HG03095 (cell line): ENCODE measurements at regions not wholly inside any gene's neighbourhood (a gene's known extent, or its start where the extent isn't known, plus 50 kb on each side); places are given as distances from the start of the nearest gene placed in this dataset.

Source experiments
- ATAC-seq: cut with Tn5 transposase; IDR thresholded peaks from one replicate; pipeline ENCODE4 v1.9.1; 2021; ENCODE audit warnings: moderate library complexity; ENCODE audit not compliant: unreplicated experiment

- ATAC-seq: no peak
These were observed 167.6 kb downstream of the LINC00237 start for GRCh38 chr20:20938599-20938998.

DNA sequence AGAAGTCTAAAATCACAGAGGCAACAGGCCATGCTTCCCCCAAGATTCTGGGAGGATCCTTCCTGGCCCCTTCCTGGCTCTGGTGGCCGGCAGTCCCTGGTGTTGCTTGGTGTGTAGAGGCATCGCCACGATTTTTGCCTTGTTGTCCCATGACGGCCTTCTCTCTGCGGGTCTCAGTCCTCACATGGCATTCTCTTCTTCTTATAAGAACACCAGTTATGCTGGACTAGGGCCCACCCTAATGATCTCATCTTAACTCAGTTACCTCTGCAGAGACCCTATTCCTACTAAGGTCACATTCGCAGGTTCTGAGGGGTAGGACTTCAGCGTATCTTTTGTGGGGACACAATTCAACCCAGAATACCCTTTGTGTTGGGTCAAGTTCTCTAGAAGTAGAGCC is 168.0 kb downstream of the LINC00237 start:
- ATAC-seq: no peak

DNA sequence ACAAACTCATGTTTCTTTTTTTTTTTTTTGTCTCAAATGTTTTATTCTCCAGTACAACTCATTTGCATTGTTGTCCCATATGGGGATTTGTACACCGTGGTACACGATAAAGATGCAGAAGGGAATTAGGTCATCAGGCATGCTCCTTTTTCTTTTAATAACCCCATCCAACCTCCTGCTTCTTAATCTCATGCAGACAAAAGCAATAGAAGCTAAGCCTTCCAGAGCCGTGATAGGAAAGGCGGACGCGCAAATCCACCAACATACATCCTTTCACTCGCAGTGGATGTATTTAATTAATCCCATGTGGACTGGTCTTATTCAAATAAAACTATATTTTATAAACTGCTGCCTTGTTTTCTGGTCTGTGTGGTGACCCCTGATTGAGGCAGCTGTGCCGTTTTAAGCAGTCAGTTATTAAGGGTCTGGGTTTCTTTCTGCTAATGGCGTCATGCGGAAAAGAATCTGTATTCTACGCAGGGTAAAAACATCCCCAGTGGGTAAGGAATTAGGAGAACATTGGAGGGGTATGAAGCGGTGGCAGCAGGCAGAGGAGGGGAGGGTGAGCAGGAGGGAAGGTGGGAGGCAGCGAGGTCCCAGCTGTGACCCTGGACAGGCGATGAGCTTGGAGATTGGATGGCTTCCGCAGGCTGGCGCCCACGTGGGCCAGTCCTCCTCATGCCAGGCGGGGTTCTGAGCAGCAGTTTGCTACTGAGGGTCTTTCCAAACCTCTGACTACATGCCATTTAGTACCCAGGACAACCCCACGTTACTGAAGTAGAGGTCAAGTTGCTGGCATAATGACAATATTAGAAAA is 172.8 kb downstream of the LINC00237 start:
- ATAC-seq: no peak

GRCh38 chr20:20932156-20932555 is 174.0 kb downstream of the LINC00237 start:
- ATAC-seq: no peak

- ATAC-seq: no peak
These were observed 174.5 kb downstream of the LINC00237 start for GRCh38 chr20:20931632-20932031.

DNA sequence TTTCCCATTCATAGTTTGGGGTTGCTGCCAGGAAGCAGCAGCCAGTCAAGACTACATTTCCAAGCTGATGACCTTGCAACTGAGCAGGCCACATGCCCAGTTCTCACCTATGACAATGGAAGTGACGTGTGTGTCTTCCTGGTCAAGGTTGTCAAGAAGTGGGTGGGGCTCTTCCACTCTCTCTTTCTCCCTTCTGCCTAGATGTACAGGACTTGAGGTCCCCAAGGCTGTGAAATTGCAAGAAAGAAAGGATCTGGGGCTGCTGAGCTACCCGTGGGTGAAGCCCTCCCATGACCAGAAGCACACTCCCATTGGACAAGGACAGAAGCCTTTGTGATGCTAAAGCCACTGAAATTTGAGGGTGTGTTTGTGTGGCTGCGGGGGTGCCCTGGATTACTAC is 175.1 kb downstream of the LINC00237 start:
- no peak for ATAC-seq

DNA sequence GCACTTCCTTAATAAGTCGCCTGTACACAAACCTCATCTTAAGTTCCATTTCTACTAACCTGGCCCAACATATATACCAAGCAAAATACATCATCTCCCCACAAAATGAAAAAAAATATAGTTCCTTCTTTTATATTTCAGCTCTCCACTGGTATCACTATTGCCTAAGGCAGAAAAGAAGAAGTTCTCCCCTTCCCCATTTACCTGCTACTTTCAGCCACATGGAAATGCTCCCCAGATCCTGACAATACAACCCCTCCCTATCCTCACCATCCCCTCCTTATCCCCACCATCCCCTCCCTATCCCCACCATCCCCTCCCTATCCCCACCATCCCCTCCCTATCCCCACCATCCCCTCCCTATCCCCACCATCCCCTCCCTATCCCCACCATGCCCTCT is 175.7 kb downstream of the LINC00237 start:
- ATAC-seq: no peak

DNA sequence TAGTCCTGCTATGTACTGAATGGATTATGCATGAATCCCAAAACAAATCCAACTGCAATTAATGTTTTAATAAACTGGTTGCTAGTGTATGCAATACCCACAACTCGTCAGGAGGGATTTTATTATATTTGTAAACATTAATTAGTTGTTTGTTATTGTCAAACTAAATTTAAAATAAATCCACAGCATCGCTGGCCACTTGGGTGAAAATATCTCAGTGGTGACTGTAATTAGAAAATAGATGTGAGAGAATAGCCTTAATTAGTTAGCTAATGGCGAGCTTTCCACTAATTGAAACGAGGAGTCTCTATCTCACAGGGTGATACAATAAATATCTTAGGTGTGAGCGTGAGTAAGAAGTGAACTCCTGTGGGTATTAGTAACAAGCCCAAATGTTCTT is 176.8 kb downstream of the LINC00237 start:
- ATAC-seq: no peak

- ATAC-seq: no peak
These were observed 179.8 kb downstream of the LINC00237 start for GRCh38 chr20:20926222-20926905.

DNA sequence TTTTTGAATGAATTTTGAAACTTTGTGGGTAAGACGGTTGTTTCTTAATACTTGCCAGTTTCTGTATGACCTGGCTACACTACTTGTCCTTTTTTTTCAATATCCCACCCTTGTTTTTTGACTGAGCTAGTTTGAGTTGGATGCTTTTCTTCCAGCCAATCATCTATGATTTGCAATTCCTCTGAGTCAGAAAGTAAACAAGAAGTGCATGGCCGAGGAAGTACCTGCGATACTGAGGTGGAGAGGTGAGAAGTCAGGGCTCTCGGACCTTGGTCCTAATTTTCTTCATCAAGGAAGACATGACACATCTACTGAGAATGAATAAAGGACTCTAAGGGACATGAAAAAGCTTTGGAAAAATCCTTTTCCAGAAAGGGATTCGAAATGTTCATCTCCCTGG is 185.7 kb downstream of the LINC00237 start:
- no peak for ATAC-seq

DNA sequence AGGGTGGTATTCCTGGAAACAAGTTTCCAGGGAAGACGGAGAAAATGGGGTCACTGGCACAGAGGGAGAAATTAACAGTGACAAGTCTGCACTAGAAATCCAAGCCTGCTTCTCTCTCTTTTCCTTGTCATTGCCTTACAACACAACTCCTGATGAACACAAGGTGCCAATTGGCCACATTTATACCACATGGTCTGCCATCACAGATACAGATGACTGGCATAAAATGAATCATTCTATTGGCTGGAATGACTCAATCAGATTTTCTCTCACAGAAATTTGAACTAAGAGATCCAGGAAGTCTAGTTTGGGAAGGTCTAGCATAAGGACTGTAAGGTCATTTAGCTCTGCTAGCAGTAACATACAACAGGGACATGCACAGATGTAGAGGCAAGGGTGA is 190.3 kb downstream of the LINC00237 start:
- no peak for ATAC-seq

DNA sequence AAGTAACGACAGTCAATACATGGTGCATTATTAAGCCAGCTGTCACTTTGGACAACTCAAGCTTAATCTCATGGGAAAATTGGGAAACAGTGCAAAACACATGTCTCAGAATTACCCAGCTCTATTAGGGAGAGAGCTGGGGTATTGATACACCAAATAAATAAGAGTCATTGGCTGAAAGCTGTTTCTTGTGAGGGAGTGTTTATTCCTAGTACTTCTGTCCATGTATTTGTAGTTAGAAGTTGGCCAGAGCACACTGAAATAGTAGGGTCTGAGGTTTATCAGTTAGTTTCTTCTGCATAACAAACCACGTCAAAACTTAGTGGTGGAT is 192.0 kb upstream of the RALGAPA2 start:
- no peak for ATAC-seq

GRCh38 chr20:20903773-20904500 is 191.5 kb upstream of the RALGAPA2 start:
- no peak for ATAC-seq

DNA sequence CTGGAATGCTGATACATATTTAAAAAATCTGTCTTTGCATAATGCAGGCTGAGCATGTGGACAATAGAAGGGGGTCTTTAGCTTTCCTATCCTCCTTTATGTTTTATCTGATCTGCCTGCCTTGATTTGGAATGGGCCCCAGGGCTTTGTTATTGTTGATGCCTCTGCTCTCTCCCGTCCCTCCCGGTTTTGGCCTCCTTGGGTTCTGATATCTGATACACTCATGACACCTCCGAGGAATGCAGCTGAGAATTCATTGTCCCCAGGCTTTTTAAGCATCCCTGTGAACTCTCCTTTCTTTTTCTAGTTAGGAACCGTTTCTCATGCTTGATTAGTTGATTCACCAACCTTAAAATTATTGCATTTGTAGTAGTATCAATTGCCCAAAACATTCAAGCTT is 185.5 kb upstream of the RALGAPA2 start:
- ATAC-seq: no peak

DNA sequence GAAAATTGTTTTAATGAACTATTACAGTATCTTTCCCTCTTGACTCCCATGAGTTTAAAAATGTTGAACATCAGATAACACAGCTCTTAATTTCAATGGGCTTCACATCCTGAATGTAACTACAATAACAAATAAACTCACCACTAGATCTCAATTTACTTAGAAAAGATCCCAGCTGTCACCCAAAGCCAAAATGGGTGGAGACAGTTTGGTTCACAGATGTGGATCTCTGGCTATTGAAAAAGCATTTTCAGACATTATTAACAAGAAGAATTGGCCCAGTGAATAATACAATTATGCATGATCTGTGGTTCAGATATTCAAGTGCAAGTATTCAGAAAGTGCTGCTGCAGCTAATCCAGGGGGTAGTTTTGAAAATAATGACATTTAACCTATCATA is 184.7 kb upstream of the RALGAPA2 start:
- no peak for ATAC-seq

DNA sequence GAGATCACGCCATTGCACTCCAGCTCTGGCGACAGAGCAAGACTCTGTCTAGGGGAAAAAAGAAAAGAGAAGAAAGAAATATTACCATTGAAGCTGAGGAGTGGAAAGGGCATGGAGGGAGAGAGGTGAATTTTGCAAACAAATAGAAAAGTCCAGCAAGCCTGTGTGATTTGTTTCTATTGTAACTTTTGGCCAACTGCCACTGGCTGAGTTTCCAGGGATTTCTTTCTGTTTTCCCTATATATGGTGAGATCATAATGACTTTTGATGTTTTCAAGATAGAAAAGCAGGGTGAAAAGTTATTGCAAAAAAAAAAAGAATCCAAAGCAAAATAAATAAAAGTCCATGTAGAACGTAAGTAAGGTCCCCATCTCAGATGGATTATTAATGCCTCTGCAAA is 184.2 kb upstream of the RALGAPA2 start:
- no peak for ATAC-seq

DNA sequence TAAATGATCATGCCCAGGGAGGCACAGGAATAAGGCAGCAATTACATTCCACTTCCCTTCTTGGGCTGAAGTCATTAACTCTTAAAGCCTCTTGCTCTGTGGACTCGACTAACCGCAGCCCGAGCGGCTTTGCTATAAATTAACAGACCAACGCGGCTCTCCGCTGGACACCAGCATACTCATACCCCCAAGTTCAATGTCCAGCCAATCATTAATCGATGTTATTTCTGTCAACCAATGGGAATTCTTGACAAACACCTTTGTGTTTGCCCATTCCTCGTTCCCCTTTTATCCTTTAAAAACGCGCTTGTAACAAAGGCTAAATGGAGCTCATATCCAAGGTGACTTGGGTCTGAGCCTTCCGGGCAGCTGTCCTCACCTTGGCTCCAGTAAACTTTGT is 183.1 kb upstream of the RALGAPA2 start:
- ATAC-seq: no peak

DNA sequence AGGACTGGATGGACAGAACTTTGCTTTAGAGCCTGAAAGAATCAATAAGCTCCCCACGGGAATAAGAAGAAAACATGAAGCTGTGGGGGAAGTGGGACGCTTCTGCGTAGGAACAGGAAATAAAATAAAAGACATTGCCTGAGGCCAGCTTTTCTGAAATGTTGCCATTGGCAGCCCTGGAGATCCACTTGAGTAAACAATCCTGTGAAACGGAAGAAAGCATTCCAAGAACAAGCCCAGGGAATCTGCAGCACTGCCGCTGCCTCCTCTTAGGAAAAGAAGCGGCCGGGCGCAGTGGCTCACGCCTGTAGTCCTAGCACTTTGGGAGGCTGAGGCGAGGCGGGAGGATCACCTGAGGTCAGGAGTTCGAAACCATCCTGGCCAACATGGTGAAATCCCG is 182.3 kb upstream of the RALGAPA2 start:
- no peak for ATAC-seq

- no peak for ATAC-seq
These were observed 181.8 kb upstream of the RALGAPA2 start for GRCh38 chr20:20894280-20894679.

DNA sequence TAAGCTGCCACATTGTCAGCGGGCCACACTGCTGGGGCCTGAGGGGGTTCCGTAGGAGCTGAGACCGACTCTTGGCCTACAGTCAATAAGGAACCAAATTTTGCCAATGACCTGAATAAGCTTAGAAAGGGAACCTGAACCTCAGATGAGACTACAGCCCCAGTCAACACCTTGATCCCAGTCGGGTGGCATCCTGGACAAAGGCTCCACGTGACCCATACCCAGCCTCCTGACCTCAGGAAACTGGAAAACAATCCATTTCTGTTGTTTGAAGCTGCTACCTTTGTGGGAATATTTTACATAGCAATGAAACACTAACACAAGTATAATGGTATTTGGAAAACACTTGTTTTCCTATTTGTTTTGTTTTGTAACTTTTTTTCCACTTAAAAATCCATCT is 179.9 kb upstream of the RALGAPA2 start:
- ATAC-seq: no peak

DNA sequence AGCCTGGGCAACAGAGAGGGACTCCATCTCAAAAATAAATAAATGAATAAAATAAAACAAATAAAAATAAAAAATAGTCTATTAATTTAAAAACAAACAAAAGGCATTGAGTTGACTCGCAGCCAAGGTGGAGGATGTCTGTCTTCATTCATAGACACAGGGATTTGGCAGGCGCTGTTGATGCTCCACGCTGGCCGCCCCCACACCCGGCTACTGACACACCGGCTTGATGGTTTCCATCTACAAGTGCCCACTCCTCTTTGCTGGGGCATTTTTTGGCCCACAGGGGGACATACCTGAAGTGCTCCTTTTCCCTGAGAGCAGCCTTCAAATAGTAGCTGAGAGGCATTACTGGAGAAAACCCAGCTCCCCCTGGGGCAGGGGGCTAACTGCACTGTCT is 178.3 kb upstream of the RALGAPA2 start:
- ATAC-seq: no peak

DNA sequence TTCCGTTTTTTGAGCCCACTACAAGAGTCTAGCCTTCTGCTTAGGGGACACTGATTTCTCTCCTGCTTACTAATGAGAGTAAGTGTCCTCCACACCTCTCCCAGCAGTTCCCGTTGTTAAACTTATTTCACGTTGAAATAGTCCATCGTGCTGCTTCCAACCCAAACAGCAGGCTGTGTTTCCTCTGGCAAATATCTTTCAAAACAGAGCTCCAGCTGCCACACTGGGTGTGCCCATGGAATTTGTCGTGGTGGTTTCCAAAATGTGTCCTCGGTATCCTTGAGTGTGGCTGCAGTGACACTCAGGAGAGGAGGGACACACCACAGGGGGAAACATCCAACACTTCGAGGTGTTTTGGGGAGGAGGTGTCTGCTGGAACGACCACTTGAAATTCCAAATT is 176.5 kb upstream of the RALGAPA2 start:
- ATAC-seq: no peak
